Loucy (cell line): ENCODE measurements at regions not wholly inside any gene's neighbourhood (a gene's known extent, or its start where the extent isn't known, plus 50 kb on each side); places are given as distances from the start of the nearest gene placed in this dataset.

ENCODE experiments used
- H2AFZ ChIP-seq: fragments of 200-600 bp; sonication (generic); 2 replicates; pipeline ENCODE4 v1.6.0; 2016; ENCODE audit warnings: antibody characterized with exemption, mild to moderate bottlenecking, low read length, moderate library complexity
- H3F3A ChIP-seq: fragments of 200-600 bp; 2 replicates; pipeline ENCODE4 v1.6.0; 2016; ENCODE audit warnings: antibody characterized with exemption, low read depth, mild to moderate bottlenecking
- H3K27me3 ChIP-seq: fragments of 200-600 bp; sonication (generic); 2 replicates; pipeline ENCODE4 v1.6.1; 2014; ENCODE audit warnings: low read length, mild to moderate bottlenecking; ENCODE audit not compliant: insufficient read depth, poor library complexity, severe bottlenecking
- H3K36me3 ChIP-seq: fragments of 200-600 bp; sonication (generic); 2 replicates; pipeline ENCODE4 v1.6.1; 2016; ENCODE audit warnings: low read length; ENCODE audit not compliant: insufficient read depth
- H3K4me1 ChIP-seq: fragments of 200-600 bp; sonication (generic); 2 replicates; pipeline ENCODE4 v1.5.1; 2014; ENCODE audit warnings: low read length, mild to moderate bottlenecking; ENCODE audit not compliant: insufficient read depth, poor library complexity, severe bottlenecking
- H3K4me2 ChIP-seq: fragments of 200-600 bp; sonication (generic); 2 replicates; pipeline ENCODE4 v1.6.0; 2014; ENCODE audit warnings: antibody characterized with exemption, low read length, low read depth, mild to moderate bottlenecking; ENCODE audit not compliant: poor library complexity, severe bottlenecking
- H3K4me3 ChIP-seq: fragments of 200-600 bp; sonication (generic); 2 replicates; pipeline ENCODE4 v1.5.1; 2014; ENCODE audit warnings: low read length, mild to moderate bottlenecking, mixed read lengths; ENCODE audit not compliant: poor library complexity, severe bottlenecking
- H3K79me2 ChIP-seq: fragments of 200-600 bp; sonication (generic); 2 replicates; pipeline ENCODE4 v1.6.1; 2014; ENCODE audit warnings: low read length; ENCODE audit not compliant: insufficient read depth
- H3K9ac ChIP-seq: fragments of 200-600 bp; sonication (generic); 2 replicates; pipeline ENCODE4 v1.6.0; 2014; ENCODE audit warnings: mild to moderate bottlenecking, low read depth, low read length, moderate library complexity; ENCODE audit not compliant: poor library complexity, severe bottlenecking
- H3K9me2 ChIP-seq: fragments of 200-600 bp; sonication (generic); replicated peaks from 2 replicates; pipeline ENCODE4 v1.6.1; 2016; ENCODE audit warnings: low read depth, low read length, mixed read lengths
- H3K9me3 ChIP-seq: fragments of 200-600 bp; sonication (generic); 2 replicates; pipeline ENCODE4 v1.6.1; 2014; ENCODE audit warnings: mild to moderate bottlenecking, antibody characterized with exemption, low read length, low read depth; ENCODE audit not compliant: insufficient read depth
- H4K20me1 ChIP-seq: fragments of 200-600 bp; sonication (generic); 2 replicates; pipeline ENCODE4 v1.6.0; 2014; ENCODE audit warnings: antibody characterized with exemption, low read length, mild to moderate bottlenecking; ENCODE audit not compliant: insufficient read depth, poor library complexity, severe bottlenecking
- EZH2phosphoT487 ChIP-seq: fragments of 200-600 bp; IDR thresholded peaks from 2 replicates; pipeline ENCODE4 v1.6.1; 2018; ENCODE audit warnings: antibody characterized with exemption, mild to moderate bottlenecking, moderate library complexity, borderline replicate concordance
- TF ChIP-seq, protein P1 (sequence below): fragments of 200-600 bp; sonication (generic); conservative IDR thresholded peaks from 2 replicates; pipeline ENCODE4 v1.5.1; 2014; ENCODE audit warnings: mild to moderate bottlenecking, antibody characterized with exemption, low read length

- Histone ChIP-seq H3K27me3 (no peaks in the 10 kb centered on the region), H3K4me3 (no peak overlapping the region), H3K9me3 (no peaks in the 10 kb centered on the region), H3K4me1 (no peaks in the 10 kb centered on the region), H3K9ac (no peak overlapping the region), H4K20me1 (no peaks in the 10 kb centered on the region), H3K9me2 (no peaks in the 10 kb centered on the region), H3K4me2 (no peak overlapping the region), H3K36me3 (no peaks in the 10 kb centered on the region), H3K79me2 (no peaks in the 10 kb centered on the region), H2AFZ (no peak overlapping the region), H3F3A (no peaks in the 10 kb centered on the region)
- TF ChIP-seq, protein P1, sequence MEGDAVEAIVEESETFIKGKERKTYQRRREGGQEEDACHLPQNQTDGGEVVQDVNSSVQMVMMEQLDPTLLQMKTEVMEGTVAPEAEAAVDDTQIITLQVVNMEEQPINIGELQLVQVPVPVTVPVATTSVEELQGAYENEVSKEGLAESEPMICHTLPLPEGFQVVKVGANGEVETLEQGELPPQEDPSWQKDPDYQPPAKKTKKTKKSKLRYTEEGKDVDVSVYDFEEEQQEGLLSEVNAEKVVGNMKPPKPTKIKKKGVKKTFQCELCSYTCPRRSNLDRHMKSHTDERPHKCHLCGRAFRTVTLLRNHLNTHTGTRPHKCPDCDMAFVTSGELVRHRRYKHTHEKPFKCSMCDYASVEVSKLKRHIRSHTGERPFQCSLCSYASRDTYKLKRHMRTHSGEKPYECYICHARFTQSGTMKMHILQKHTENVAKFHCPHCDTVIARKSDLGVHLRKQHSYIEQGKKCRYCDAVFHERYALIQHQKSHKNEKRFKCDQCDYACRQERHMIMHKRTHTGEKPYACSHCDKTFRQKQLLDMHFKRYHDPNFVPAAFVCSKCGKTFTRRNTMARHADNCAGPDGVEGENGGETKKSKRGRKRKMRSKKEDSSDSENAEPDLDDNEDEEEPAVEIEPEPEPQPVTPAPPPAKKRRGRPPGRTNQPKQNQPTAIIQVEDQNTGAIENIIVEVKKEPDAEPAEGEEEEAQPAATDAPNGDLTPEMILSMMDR, result no peak
- TF ChIP-seq EZH2phosphoT487, result no peak
These were observed 1858.4 kb downstream of the EFNA5 start for GRCh38 chr5:105812304-105812703.

- no peak overlapping the region for H3K9ac ChIP-seq
- no peaks in the 10 kb centered on the region for H3K79me2 ChIP-seq
- no peaks in the 10 kb centered on the region for H3K9me3 ChIP-seq
- no peaks in the 10 kb centered on the region for H3K4me1 ChIP-seq
- H3K9me2 ChIP-seq, result no peaks in the 10 kb centered on the region
- H3F3A ChIP-seq, result no peaks in the 10 kb centered on the region
- H3K4me3 ChIP-seq, result no peak overlapping the region
- H3K4me2 ChIP-seq, result no peak overlapping the region
- no peaks in the 10 kb centered on the region for H4K20me1 ChIP-seq
- TF ChIP-seq EZH2phosphoT487, result no peak
- TF ChIP-seq, protein P1, result no peak
- no peak overlapping the region for H2AFZ ChIP-seq
- H3K27me3 ChIP-seq, result no peaks in the 10 kb centered on the region
- no peaks in the 10 kb centered on the region for H3K36me3 ChIP-seq
These were observed 1862.8 kb downstream of the EFNA5 start for GRCh38 chr5:105807951-105808350.

GRCh38 chr5:105807290-105807689, 1863.4 kb downstream of the EFNA5 start:
- Histone ChIP-seq H3K4me1 (no peaks in the 10 kb centered on the region), H3K36me3 (no peaks in the 10 kb centered on the region), H3K9me3 (no peaks in the 10 kb centered on the region), H3K4me3 (no peak overlapping the region), H3K9ac (no peak overlapping the region), H3K27me3 (no peaks in the 10 kb centered on the region), H4K20me1 (no peaks in the 10 kb centered on the region), H3K4me2 (no peak overlapping the region), H3K79me2 (no peaks in the 10 kb centered on the region), H3K9me2 (no peaks in the 10 kb centered on the region), H3F3A (no peaks in the 10 kb centered on the region), H2AFZ (no peak overlapping the region)
- TF ChIP-seq EZH2phosphoT487, result no peak
- TF ChIP-seq, protein P1, result no peak
